ENCODE measurements at regions not wholly inside any gene's neighbourhood (a gene's known extent, or its start where the extent isn't known, plus 50 kb on each side); places are given as distances from the start of the nearest gene placed in this dataset.
"Not testable (repeated sequence)": the region's sequence is repeated elsewhere in the genome, so short reads cannot be mapped to it uniquely, and the experiment has no call there.

- TF ChIP-seq CTCF, POLR2A (IDR thresholded peaks at IDR 0.05): not testable (repeated sequence)
Observed at GRCh38 chr5:123933812-123934211, 421.8 kb downstream of the CSNK1G3 start.
